K562 (cell line): ENCODE measurements at regions not wholly inside any gene's neighbourhood (a gene's known extent, or its start where the extent isn't known, plus 50 kb on each side); places are given as distances from the start of the nearest gene placed in this dataset.

Experiments
- ARID1B ChIP-seq: fragments of 450-650 bp; IDR thresholded peaks from 2 replicates; pipeline ENCODE4 v1.6.1; 2016; ENCODE audit warnings: antibody characterized with exemption, mild to moderate bottlenecking, inconsistent platforms
- C11orf30 ChIP-seq: fragments of 450-650 bp; IDR thresholded peaks from 2 replicates; pipeline ENCODE4 v1.6.1; 2016; ENCODE audit warnings: low read depth, mild to moderate bottlenecking
- CHD7 ChIP-seq: fragments of 200-600 bp; sonication (generic); IDR thresholded peaks from one replicate; pipeline ENCODE4 v1.6.1; 2012; ENCODE audit warnings: mild to moderate bottlenecking, low read depth, low read length, inconsistent platforms
- CXXC5 ChIP-seq: fragments of 250-450 bp; sonication (Bioruptor Pico); IDR thresholded peaks from 2 replicates; pipeline ENCODE4 v1.8.0; 2022; ENCODE audit warnings: inconsistent platforms, mild to moderate bottlenecking, moderate library complexity
- ELK1 ChIP-seq: sonication (generic); formaldehyde crosslinking; IDR thresholded peaks from 2 replicates; pipeline ENCODE4 v1.8.1; 2022; ENCODE audit warnings: missing genetic modification reagents
- GATAD2B ChIP-seq: fragments of 450-650 bp; IDR thresholded peaks from 2 replicates; pipeline ENCODE4 v1.6.1; 2017; ENCODE audit warnings: mild to moderate bottlenecking, borderline replicate concordance
- HNRNPLL ChIP-seq: fragments of 200-400 bp; formaldehyde crosslinking; IDR thresholded peaks from 2 replicates; pipeline ENCODE4 v1.6.1; 2017; ENCODE audit warnings: low read length, low read depth, mild to moderate bottlenecking; ENCODE audit not compliant: poor library complexity, severe bottlenecking
- MYC ChIP-seq, 2 experiments: fragments of 250-450 bp in 1 of 2; sonication (Bioruptor Pico) in 1 of 2; IDR thresholded peaks; 2 replicates each; pipeline versions ENCODE4 v1.5.1 to v1.6.1; 2012 to 2021; ENCODE audit warnings: low read depth in 2 of 2, borderline replicate concordance in 1 of 2, improper control_type of control experiment in 1 of 2, low read length in 1 of 2, mild to moderate bottlenecking in 1 of 2, moderate library complexity in 1 of 2
- NCOA1 ChIP-seq: fragments of 450-650 bp; IDR thresholded peaks from 2 replicates; pipeline ENCODE4 v1.6.1; 2016; ENCODE audit warnings: low read depth
- NCOA6 ChIP-seq: fragments of 450-650 bp; IDR thresholded peaks from 2 replicates; pipeline ENCODE4 v1.6.1; 2017; ENCODE audit warnings: mild to moderate bottlenecking
- NCOR1 ChIP-seq: fragments of 450-650 bp; IDR thresholded peaks from 2 replicates; pipeline ENCODE4 v1.6.1; 2016; ENCODE audit warnings: mild to moderate bottlenecking, moderate library complexity
- NFE2 ChIP-seq: IDR thresholded peaks from 2 replicates; pipeline ENCODE4 v1.6.1; 2014; ENCODE audit warnings: antibody characterized with exemption, low read depth
- SIX5 ChIP-seq, 2 experiments: IDR thresholded peaks; 2 replicates each; pipeline ENCODE4 v1.6.1; 2011; ENCODE audit warnings: low read length in 2 of 2, borderline replicate concordance in 1 of 2, low read depth in 1 of 2, mild to moderate bottlenecking in 1 of 2, moderate library complexity in 1 of 2; ENCODE audit not compliant: insufficient read depth in 1 of 2
- ZNF830 ChIP-seq: fragments of 250-450 bp; sonication (Bioruptor Pico); IDR thresholded peaks from 2 replicates; pipeline ENCODE4 v1.5.0; 2021; ENCODE audit warnings: mild to moderate bottlenecking
- ZZZ3 ChIP-seq: fragments of 450-650 bp; IDR thresholded peaks from 2 replicates; pipeline ENCODE4 v1.6.1; 2016; ENCODE audit warnings: antibody characterized with exemption, mild to moderate bottlenecking, moderate library complexity

- no peak for TF ChIP-seq HNRNPLL
- TF ChIP-seq ZZZ3, result no peak
- no peak for TF ChIP-seq CHD7
- no peak for TF ChIP-seq NCOA6
- TF ChIP-seq SIX5 (IDR thresholded peaks at IDR 0.05; ENCODE audit: borderline replicate concordance in 1 of 2, insufficient read depth in 1 of 2, low read depth in 1 of 2, low read length in 2 of 2), result no peak
- TF ChIP-seq CXXC5 (CRISPR knock-in tag), result peak; percentile 27; the same call in 1 of the 2 replicates
- peak; percentile 60; the same call in 1 of the 2 replicates for TF ChIP-seq NCOA1
- TF ChIP-seq ZNF830 (CRISPR knock-in tag), result no peak
- no peak for TF ChIP-seq ELK1 (CRISPR knock-in tag)
- TF ChIP-seq NFE2, result peak; percentile 59
- 0 out of 2 replicates have a peak, but pooled peaks have one; percentile 27 for TF ChIP-seq NCOR1
- no peak for TF ChIP-seq GATAD2B
- peak; percentile 93 for TF ChIP-seq C11orf30
- TF ChIP-seq ARID1B, result peak; percentile 73
- TF ChIP-seq MYC (IDR thresholded peaks at IDR 0.05; ENCODE audit: low read depth, low read length), result no peak
- TF ChIP-seq MYC (CRISPR knock-in tag; IDR thresholded peaks at IDR 0.05; ENCODE audit: borderline replicate concordance, low read depth), result no peak
Observed at GRCh38 chr6:146990821-146991798, 213.1 kb upstream of the STXBP5 start (continued).
